Uterus (tissue), 3 donors: ENCODE measurements at regions not wholly inside any gene's neighbourhood (a gene's known extent, or its start where the extent isn't known, plus 50 kb on each side); places are given as distances from the start of the nearest gene placed in this dataset.

Experiments used
- DNase-seq, 2 donors: peaks; one replicate each; pipeline ENCODE4 v3.0.0-alpha.2; 2019 to 2020
- H3K27ac ChIP-seq, 2 donors: fragments of 200-600 bp; sonication (generic); 1 replicate in 1 of 2; 2 replicates in 1 of 2; pipeline ENCODE4 v1.5.1; 2016 to 2018
- H3K27me3 ChIP-seq, 2 donors: fragments of 200-600 bp; sonication (generic); one replicate each; pipeline ENCODE4 v1.5.1; 2018 to 2019; ENCODE audit warnings: control low read depth in 1 of 2
- H3K36me3 ChIP-seq, 2 donors: fragments of 200-600 bp; sonication (generic); one replicate each; pipeline ENCODE4 v1.5.1; 2019; ENCODE audit warnings: control low read depth in 1 of 2
- H3K4me1 ChIP-seq, 2 donors: fragments of 200-600 bp; sonication (generic); one replicate each; pipeline ENCODE4 v1.5.1; 2018 to 2019; ENCODE audit warnings: control low read depth in 1 of 2
- H3K4me3 ChIP-seq, 2 donors: fragments of 200-600 bp; sonication (generic); 1 replicate in 1 of 2; 2 replicates in 1 of 2; pipeline ENCODE4 v1.5.1; 2018 to 2019; ENCODE audit warnings: mild to moderate bottlenecking in 1 of 2
- H3K9me3 ChIP-seq, 2 donors: fragments of 200-600 bp; sonication (generic); one replicate each; pipeline ENCODE4 v1.5.1; 2019; ENCODE audit warnings: control low read depth in 1 of 2
- CTCF ChIP-seq, 4 experiments: fragments of 200-600 bp in 2 of 4; fragments of 450-650 bp in 2 of 4; sonication (generic) in 2 of 4; IDR thresholded peaks; one replicate each; pipeline ENCODE4 v1.5.1; 2016 to 2019; ENCODE audit warnings: antibody characterized with exemption in 4 of 4, mild to moderate bottlenecking in 2 of 4, moderate library complexity in 1 of 4
- POLR2A ChIP-seq, 2 donors: fragments of 450-650 bp; IDR thresholded peaks; one replicate each; pipeline ENCODE4 v1.6.1; 2016; ENCODE audit warnings: antibody characterized with exemption in 2 of 2, mild to moderate bottlenecking in 1 of 2, moderate library complexity in 1 of 2
- intact Hi-C: fragments of 100-400 bp; cut with DNase I; formaldehyde crosslinking; loops from one replicate; pipeline ENCODE4 v1.15.1; 2023; ENCODE audit warnings: low total_unique reads
- donor health status: DM: yes; HTN: yes; CAD: no.

- no peaks in the 10 kb centered on the region for H3K9me3 ChIP-seq
- H3K4me1 ChIP-seq, result no peaks in the 10 kb centered on the region
- intact Hi-C loops, result no loop called here
- H3K36me3 ChIP-seq, result no peaks in the 10 kb centered on the region
- no peak overlapping the region for H3K4me3 ChIP-seq
- H3K27ac ChIP-seq, result no peak overlapping the region
- DNase-seq, result no peak
- TF ChIP-seq CTCF (IDR thresholded peaks at IDR 0.05), result no peak
- TF ChIP-seq POLR2A (IDR thresholded peaks at IDR 0.05), result no peak
- H3K27me3 ChIP-seq, result no peaks in the 10 kb centered on the region
Measured at GRCh38 chr18:39698436-39698835, 2132.8 kb upstream of the CELF4 start.

DNA sequence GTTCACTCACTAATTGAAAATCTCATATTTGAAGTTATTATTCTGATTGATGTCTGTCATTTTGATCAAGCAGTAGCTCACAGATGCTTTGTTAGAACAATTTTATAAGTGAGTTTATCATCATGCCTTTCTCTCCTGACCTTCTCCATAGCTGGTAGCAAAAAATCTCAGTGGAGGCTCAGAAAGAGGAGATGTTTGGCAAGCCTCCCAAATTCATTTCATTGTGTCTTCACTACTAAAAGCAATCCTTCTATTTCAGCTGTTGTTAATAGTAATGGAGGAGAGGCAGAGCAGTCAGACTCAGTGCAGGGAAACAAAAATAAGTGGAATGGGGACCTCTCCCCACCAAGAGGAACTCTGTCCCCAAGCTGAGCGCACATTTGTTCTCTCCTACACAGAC is 2127.8 kb upstream of the CELF4 start:
- Histone ChIP-seq H3K36me3 (no peaks in the 10 kb centered on the region), H3K27ac (no peak overlapping the region)
- intact Hi-C loops, result no loop called here

GRCh38 chr18:39692367-39693015 is 2126.9 kb upstream of the CELF4 start:
- no peak overlapping the region for H3K4me3 ChIP-seq
- no peak for TF ChIP-seq CTCF (IDR thresholded peaks at IDR 0.05)
- no peak for TF ChIP-seq POLR2A (IDR thresholded peaks at IDR 0.05)
- H3K27ac ChIP-seq, result no peak overlapping the region
- H3K4me1 ChIP-seq, result no peaks in the 10 kb centered on the region
- DNase-seq, result no peak
- no peaks in the 10 kb centered on the region for H3K36me3 ChIP-seq
- intact Hi-C loops, result no loop called here
- H3K9me3 ChIP-seq, result no peaks in the 10 kb centered on the region
- H3K27me3 ChIP-seq, result no peaks in the 10 kb centered on the region

More for the DNA sequence above, 2127.8 kb upstream of the CELF4 start:
- TF ChIP-seq CTCF (IDR thresholded peaks at IDR 0.05), result no peak
- no peak for TF ChIP-seq POLR2A (IDR thresholded peaks at IDR 0.05)
- Histone ChIP-seq H3K4me1 (no peaks in the 10 kb centered on the region), H3K4me3 (no peak overlapping the region), H3K27me3 (no peaks in the 10 kb centered on the region), H3K9me3 (no peaks in the 10 kb centered on the region)
- DNase-seq, result no peak

DNA sequence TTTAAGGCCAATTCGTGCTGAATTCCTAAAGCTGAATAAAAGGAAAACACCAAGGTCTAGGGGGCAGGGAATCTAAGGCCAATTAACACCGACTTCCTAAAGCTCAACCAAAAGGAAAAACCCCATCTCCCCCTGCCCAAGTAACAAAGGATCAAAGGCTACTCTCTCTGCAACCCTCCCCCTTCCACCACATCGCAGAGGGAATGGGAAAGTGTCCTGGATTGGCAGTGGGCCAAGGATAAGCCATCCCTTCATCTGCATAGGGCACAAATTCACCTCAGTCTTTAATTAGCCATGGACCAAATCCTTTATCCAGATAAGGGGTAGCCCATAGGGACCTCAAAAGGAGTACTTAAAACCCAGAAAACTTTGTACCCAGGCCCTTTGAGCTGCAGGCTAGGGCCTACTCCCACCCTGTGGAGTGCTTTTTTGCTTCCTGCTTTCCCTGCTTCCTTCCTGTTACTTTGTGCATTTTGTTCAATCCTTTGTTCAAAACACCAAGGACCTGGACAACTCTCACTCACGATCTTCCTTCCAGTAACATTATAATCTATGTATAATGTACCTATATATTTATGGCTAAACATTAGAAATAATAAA is 2119.8 kb upstream of the CELF4 start:
- H3K4me3 ChIP-seq, result no peak overlapping the region
- intact Hi-C loops, result no loop called here
- no peak for DNase-seq
- no peaks in the 10 kb centered on the region for H3K27me3 ChIP-seq
- H3K27ac ChIP-seq, result no peak overlapping the region
- H3K36me3 ChIP-seq, result no peaks in the 10 kb centered on the region
- no peaks in the 10 kb centered on the region for H3K4me1 ChIP-seq
- H3K9me3 ChIP-seq, result no peaks in the 10 kb centered on the region
- TF ChIP-seq POLR2A (IDR thresholded peaks at IDR 0.05), result no peak
- TF ChIP-seq CTCF (IDR thresholded peaks at IDR 0.05), result no peak

- Histone ChIP-seq H3K4me3 (no peak overlapping the region), H3K27ac (no peak overlapping the region), H3K4me1 (no peaks in the 10 kb centered on the region), H3K27me3 (no peaks in the 10 kb centered on the region), H3K36me3 (no peaks in the 10 kb centered on the region), H3K9me3 (no peaks in the 10 kb centered on the region)
- intact Hi-C loops, result no loop called here
- DNase-seq, result no peak
- no peak for TF ChIP-seq CTCF (IDR thresholded peaks at IDR 0.05)
- no peak for TF ChIP-seq POLR2A (IDR thresholded peaks at IDR 0.05)
Measured at GRCh38 chr18:39681061-39681460, 2115.5 kb upstream of the CELF4 start.
